ENCODE measurements at regions not wholly inside any gene's neighbourhood (a gene's known extent, or its start where the extent isn't known, plus 50 kb on each side); places are given as distances from the start of the nearest gene placed in this dataset.

DNA sequence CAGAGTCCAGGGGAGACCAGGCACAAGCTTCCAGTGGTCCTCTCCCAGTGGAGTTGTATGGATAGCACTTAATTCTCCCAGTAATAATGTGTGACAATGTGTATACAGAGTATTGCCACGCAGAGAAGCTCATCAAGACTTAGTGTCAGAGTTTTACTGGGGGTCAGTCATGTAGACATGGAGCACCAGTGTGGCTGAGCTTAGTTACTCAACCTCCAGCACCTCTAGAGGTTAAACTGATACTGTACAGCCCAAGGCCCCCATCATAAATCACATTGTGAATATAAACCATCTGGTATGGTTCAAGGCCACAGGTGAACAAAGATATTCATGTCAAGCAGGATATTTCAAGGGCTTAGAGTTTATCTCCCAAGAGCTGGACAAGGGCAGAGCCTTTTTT lies 378.1 kb upstream of the TMPO start:
- no peak for TF ChIP-seq CTCF (IDR thresholded peaks at IDR 0.05; ENCODE audit: insufficient read depth, low read depth, low read length)
- DNase-seq (ENCODE audit: low read depth), result no peak
- H3K4me3 ChIP-seq (ENCODE audit: low read depth, low read length), result no peak overlapping the region

DNA sequence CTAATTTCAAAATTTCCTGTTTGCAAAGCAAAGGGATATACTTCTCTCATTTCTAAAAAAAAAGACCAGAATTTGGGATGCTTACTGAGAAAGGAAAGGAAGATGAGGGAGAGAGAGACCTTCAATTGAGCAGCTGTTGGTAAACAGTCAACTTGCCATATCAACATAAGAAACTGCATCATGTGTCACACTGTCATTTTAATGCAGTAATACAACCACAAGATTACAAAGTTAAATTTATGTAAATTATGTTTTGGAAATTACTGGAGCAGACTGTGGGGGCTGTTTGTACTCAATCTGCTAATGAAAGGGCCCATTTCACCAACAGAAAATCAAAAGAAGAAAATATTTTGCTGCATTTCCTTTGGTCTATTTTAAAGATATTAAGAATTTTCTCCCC lies 370.4 kb upstream of the TMPO start:
- no peak overlapping the region for H3K4me3 ChIP-seq (ENCODE audit: low read depth, low read length)
- no peak for DNase-seq (ENCODE audit: low read depth)
- TF ChIP-seq CTCF (IDR thresholded peaks at IDR 0.05; ENCODE audit: insufficient read depth, low read depth, low read length), result no peak

DNA sequence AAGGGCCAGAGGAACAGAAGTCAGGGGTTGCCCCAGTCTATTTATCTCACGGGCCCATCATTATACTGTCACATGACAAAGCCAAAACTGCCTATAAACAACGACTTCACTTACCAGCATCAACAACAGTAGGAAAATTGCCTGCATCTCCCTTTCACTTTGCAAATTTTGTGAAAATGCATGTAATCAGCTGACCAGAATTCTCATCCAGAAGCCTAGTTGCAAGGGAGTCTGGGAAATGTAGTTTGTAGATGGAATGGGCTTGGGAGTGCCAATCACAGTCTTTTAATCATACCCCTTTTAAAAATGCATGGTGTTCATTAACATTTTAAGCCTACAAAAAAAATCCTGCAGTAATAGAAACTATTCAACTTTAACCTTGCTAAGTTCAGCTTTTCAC lies 369.3 kb upstream of the TMPO start:
- no peak for DNase-seq (ENCODE audit: low read depth)
- no peak for TF ChIP-seq CTCF (IDR thresholded peaks at IDR 0.05; ENCODE audit: insufficient read depth, low read depth, low read length)
- H3K4me3 ChIP-seq (ENCODE audit: low read depth, low read length), result no peak overlapping the region

DNA sequence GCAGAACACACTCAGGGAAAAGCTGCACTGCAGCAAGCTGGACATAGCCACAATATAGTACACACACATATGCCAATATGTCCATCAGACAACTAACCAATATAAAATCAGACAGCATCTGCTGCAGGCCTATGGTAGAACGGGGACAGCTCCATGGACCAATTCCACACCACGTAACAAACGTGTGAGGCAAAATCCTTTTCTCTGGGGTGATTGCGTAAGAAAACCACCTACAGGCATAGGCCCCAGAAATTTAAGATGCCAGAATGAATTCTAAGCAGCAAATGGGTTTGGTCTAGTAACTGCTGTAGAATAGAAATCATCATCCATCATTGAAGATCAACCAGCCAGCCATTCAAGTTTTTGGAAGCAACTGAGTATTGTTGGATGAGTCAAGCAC lies 368.9 kb upstream of the TMPO start:
- no peak for TF ChIP-seq CTCF (IDR thresholded peaks at IDR 0.05; ENCODE audit: insufficient read depth, low read depth, low read length)
- no peak overlapping the region for H3K4me3 ChIP-seq (ENCODE audit: low read depth, low read length)
- DNase-seq (ENCODE audit: low read depth), result no peak

- H3K4me3 ChIP-seq (ENCODE audit: low read depth, low read length), result no peak overlapping the region
- TF ChIP-seq CTCF (IDR thresholded peaks at IDR 0.05; ENCODE audit: insufficient read depth, low read depth, low read length), result no peak
- DNase-seq (ENCODE audit: low read depth), result no peak
Observed at GRCh38 chr12:98149270-98149669, 366.1 kb upstream of the TMPO start.

DNA sequence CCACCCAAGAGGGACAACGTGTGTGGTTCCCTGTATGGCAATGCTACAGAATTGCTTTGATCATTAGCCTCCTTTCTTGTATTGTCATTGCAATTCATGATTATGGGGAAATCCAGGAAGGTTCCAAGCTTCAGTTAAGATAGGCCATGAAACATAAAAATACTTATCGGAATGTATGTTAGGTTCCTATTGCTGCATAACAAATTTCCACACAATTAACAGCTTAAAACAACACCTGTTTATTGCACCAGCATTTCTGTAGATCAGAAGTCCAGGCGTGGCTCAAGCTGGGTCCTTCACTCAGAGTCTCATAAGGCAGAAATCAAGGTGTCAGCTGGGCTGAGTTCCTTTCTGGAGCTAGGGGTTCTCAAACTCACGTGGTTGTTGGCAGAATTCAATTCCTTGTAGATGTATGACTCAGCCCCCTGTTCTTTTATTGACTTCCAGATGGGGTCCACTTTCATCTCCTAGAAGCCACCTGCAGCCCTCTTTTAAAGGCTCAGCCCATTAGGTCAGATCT lies 365.6 kb upstream of the TMPO start:
- H3K4me3 ChIP-seq (ENCODE audit: low read depth, low read length), result no peak overlapping the region
- TF ChIP-seq CTCF (IDR thresholded peaks at IDR 0.05; ENCODE audit: insufficient read depth, low read depth, low read length), result no peak
- DNase-seq (ENCODE audit: low read depth), result no peak

- DNase-seq (ENCODE audit: low read depth), result no peak
- H3K4me3 ChIP-seq (ENCODE audit: low read depth, low read length), result no peak overlapping the region
- TF ChIP-seq CTCF (IDR thresholded peaks at IDR 0.05; ENCODE audit: insufficient read depth, low read depth, low read length), result no peak
Observed at GRCh38 chr12:98151105-98151590, 364.2 kb upstream of the TMPO start.

Data from fibroblast of villous mesenchyme (primary cell).